GM12873 (cell line): ENCODE measurements at regions not wholly inside any gene's neighbourhood (a gene's known extent, or its start where the extent isn't known, plus 50 kb on each side); places are given as distances from the start of the nearest gene placed in this dataset.

Experiments used
- TF ChIP-seq, protein P1 (sequence below): IDR thresholded peaks from 2 replicates; pipeline ENCODE4 v1.5.1; 2012; ENCODE audit warnings: low read depth, mild to moderate bottlenecking, moderate library complexity, low read length, control low read depth; ENCODE audit not compliant: insufficient read depth; ENCODE audit errors: missing control alignments

DNA sequence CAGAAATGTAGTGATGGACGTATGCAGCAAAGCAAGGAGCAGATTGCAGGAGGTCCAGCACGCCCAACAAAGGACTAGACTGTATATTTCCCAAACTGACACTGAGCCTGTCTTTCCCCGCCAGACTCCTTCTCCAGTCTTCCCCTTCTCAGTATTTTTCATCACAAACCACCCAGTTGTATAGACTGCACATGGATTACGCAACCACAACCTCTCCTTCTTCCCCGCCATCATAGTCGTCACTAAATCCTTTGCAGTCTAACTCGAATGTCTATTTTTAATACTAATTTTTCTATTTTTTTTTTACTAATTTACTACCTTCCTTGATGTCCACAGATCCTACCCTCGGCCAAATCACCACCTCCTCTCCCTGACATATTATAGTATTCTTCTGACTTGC is 105.4 kb downstream of the MTNR1A start:
- TF ChIP-seq, protein P1, sequence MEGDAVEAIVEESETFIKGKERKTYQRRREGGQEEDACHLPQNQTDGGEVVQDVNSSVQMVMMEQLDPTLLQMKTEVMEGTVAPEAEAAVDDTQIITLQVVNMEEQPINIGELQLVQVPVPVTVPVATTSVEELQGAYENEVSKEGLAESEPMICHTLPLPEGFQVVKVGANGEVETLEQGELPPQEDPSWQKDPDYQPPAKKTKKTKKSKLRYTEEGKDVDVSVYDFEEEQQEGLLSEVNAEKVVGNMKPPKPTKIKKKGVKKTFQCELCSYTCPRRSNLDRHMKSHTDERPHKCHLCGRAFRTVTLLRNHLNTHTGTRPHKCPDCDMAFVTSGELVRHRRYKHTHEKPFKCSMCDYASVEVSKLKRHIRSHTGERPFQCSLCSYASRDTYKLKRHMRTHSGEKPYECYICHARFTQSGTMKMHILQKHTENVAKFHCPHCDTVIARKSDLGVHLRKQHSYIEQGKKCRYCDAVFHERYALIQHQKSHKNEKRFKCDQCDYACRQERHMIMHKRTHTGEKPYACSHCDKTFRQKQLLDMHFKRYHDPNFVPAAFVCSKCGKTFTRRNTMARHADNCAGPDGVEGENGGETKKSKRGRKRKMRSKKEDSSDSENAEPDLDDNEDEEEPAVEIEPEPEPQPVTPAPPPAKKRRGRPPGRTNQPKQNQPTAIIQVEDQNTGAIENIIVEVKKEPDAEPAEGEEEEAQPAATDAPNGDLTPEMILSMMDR, result no peak

DNA sequence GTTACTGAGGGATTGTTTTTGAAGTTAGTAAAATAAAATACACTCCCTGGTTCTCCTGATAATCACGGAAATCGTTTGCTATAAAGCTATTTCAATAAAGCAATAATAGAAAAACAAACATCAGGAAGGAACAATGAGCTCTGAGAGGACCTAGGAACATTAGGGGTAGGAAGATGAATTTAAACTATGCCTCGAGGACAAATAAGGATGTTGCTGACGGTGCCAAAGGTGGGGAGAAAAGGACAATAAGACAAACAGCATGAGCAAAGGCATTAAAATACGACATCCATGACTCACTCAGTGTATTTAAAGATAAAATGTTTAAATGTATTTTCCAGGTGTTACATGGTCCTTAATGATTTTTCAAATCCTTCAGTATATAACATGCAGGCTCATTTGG is 110.3 kb downstream of the MTNR1A start:
- TF ChIP-seq, protein P1, result no peak

DNA sequence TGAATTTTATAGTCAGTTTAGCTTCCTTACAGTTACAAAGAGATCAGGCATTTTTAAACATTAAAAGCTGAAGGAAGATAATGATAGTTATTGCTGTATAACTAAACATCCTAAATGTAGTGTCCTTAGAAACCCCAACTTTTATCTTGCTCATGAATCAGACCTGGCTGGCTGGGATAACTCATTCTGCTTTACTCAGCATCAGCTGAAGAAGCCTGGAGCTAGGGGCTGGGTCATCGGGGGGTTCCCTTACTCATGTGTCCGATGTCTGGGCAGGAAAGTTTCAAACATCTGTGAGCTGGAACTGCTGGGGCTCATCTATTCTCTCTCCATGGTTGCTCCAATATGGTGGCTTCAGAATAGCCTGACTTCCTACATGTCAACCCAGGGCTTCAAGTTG is 113.9 kb downstream of the MTNR1A start:
- TF ChIP-seq, protein P1, result no peak

DNA sequence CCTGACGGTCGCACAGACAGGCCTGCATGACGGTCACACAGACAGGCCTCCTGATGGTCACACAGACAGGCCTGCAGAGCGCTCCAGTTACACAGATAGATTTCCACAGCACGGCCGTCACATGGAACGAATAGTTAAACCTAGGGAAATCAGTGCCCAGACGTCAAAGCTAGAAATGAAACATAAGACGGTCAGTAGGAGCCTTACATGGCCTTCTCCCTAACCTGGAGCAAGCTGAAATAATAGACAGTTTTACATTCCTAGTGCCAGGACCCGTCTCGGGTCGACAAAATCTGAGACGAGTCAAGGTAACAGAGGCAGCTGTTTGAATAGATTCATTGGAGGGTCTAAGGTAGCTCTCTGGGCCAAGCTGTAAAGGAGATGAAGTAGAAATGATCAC is 126.9 kb downstream of the MTNR1A start:
- TF ChIP-seq, protein P1, result no peak

DNA sequence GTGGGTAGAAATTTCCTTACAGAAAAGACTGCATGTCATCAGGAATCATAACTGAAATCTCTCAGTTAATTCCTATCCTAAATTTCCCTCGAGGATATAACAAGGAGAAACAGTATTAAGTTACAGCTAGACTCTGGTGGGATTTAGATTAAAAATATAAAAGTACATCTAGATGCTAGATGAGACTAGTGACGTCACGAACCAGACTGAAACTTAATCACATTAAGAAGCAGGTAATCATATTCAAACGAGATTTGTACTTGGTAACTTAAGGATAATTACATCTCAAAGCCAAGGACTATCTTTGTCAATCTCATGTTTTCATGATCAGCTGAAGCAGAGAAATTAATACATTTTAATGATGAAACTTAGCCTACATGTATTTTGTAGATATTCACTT is 130.6 kb downstream of the MTNR1A start:
- TF ChIP-seq, protein P1, result no peak

DNA sequence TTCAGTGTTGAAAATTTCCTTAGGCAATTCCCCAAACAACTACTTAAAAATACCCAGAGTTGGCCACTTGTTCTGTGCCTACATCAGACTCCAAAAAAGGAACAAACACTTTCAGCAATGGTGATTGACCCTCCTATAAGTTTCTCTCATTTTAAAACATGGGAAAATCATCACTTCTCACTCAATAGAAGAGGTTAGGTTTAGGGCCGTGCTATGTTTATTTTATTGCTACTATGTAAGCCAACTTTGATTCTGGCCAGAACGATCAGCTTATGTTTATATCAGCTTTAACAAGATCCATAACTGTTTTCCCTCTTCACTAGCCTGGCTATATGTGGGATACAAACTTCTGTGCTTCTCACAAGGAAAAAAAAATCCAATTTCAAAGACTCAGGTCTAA is 133.1 kb downstream of the MTNR1A start:
- TF ChIP-seq, protein P1, result no peak

DNA sequence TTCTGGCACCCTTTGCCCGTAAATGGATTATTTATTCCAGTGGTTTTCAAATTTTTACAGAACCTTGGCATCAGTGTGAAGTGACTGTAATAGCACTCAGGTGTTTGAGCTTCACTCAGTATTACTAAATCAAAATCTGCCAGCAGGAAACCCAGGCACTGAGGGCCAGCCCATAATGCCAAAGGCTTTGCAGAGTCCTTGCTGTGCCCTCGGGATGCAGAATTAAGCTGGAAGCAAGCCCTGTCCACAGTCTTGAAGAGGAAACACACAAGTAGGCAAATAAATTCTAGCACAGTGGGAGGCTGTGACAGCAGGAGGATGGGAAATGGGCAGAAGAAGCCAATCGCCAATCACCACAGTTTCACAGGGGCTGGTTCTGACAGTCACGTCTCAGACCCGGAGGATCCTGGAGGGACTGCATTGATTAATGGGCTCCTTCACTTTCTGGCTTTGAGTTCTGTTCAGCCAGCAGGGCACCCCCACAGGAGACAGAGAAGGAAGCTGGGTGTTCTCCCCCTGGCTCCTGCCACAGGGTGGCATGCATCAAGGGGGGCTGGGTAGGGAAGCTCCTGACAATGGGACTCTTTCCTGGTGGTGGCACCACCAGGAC is 138.8 kb downstream of the MTNR1A start:
- TF ChIP-seq, protein P1, result no peak
